K562 (cell line): ENCODE measurements at regions not wholly inside any gene's neighbourhood (a gene's known extent, or its start where the extent isn't known, plus 50 kb on each side); places are given as distances from the start of the nearest gene placed in this dataset.

Source experiments
- ATAC-seq: fragments of 200-7000 bp; cut with Tn5 transposase; 3 replicates; pipeline ENCODE4 v1.9.1; 2020; ENCODE audit warnings: moderate library complexity
- BruUV-seq: library from RNA; stranded (reverse); fragments of 400-500 nt; replicated peaks from 2 replicates; lab custom pipeline; 2021; lab: Mats Ljungman, UMichigan
- CTCF ChIA-PET: fragments of 300-600 bp; formaldehyde crosslinking; extraction: SDS; loops from one replicate; lab custom pipeline; 2021; ENCODE audit warnings: low intra/inter-chr PET ratio; lab: Yijun Ruan, JAX
- POLR2A ChIA-PET: fragments of 300-600, 350-650 bp; sonication (Branson Sonifier 250); formaldehyde crosslinking; extraction: SDS; loops from one replicate; lab custom pipeline; 2021; ENCODE audit warnings: antibody characterized with exemption, inconsistent platforms; lab: Yijun Ruan, JAX
- DNase-seq, 4 experiments: peaks; one replicate each; pipeline versions ENCODE4 v3.0.0 to v3.0.0-alpha.2; 2011 to 2018; ENCODE audit warnings: low spot score in 3 of 4, mixed read lengths in 3 of 4; ENCODE audit errors: extremely low read depth in 1 of 4
- FAIRE-seq: peaks from 2 replicates; lab custom pipeline; 2011; peaks lifted over from hg19 to GRCh38; lab: Jason Lieb, UNC
- H2AFZ ChIP-seq: 2 replicates; pipeline ENCODE4 v1.6.0; 2011; ENCODE audit warnings: low read depth, low read length, control low read depth, inconsistent platforms
- H3K27ac ChIP-seq: fragments of 200-600 bp; 3 replicates; pipeline ENCODE4 v1.8.0; 2011; ENCODE audit warnings: low read depth, mild to moderate bottlenecking, control low read depth, inconsistent platforms, low read length, moderate library complexity, mixed read lengths; ENCODE audit errors: extremely low read depth
- H3K27me3 ChIP-seq, 2 experiments: fragments of 300-600 bp in 1 of 2; 2 replicates in 1 of 2; 3 replicates in 1 of 2; pipeline versions ENCODE4 v1.6.0 to v1.8.0; 2011; ENCODE audit warnings: inconsistent platforms in 2 of 2, low read length in 2 of 2, mild to moderate bottlenecking in 1 of 2, mixed read lengths in 1 of 2, moderate library complexity in 1 of 2; ENCODE audit not compliant: control insufficient read depth in 2 of 2, insufficient read depth in 2 of 2
- H3K36me3 ChIP-seq: fragments of 300-600 bp; 3 replicates; pipeline ENCODE4 v1.8.0; 2011; ENCODE audit warnings: mild to moderate bottlenecking, low read length, inconsistent platforms; ENCODE audit not compliant: control insufficient read depth, insufficient read depth
- H3K4me1 ChIP-seq, 2 experiments: fragments of 200-600 bp in 1 of 2; replicated peaks in 1 of 2; 2 replicates in 1 of 2; 3 replicates in 1 of 2; pipeline versions ENCODE4 v1.5.1 to v1.8.0; 2011; ENCODE audit warnings: inconsistent platforms in 2 of 2, low read length in 2 of 2, mild to moderate bottlenecking in 1 of 2, mixed read lengths in 1 of 2, moderate library complexity in 1 of 2; ENCODE audit not compliant: control insufficient read depth in 2 of 2, insufficient read depth in 2 of 2
- H3K4me2 ChIP-seq: 2 replicates; pipeline ENCODE4 v1.6.1; 2011; ENCODE audit warnings: low read length, control low read depth, inconsistent platforms, mixed read lengths; ENCODE audit not compliant: insufficient read depth
- H3K4me3 ChIP-seq: fragments of 200-600 bp; sonication (generic), shearing (Covaris generic); 2 replicates; pipeline ENCODE4 v1.5.1; 2016; ENCODE audit warnings: control low read depth, inconsistent platforms
- H3K79me2 ChIP-seq: fragments of 200-600 bp; 3 replicates; pipeline ENCODE4 v1.8.0; 2011; ENCODE audit warnings: low read length, inconsistent platforms; ENCODE audit not compliant: control insufficient read depth, insufficient read depth
- H3K9ac ChIP-seq, 2 experiments: 2 replicates each; pipeline versions ENCODE4 v1.6.0 to v1.6.1; 2011; ENCODE audit warnings: low read depth in 2 of 2, low read length in 2 of 2, control low read depth in 1 of 2, inconsistent platforms in 1 of 2, mild to moderate bottlenecking in 1 of 2, mixed read lengths in 1 of 2; ENCODE audit not compliant: insufficient read depth in 1 of 2
- H3K9me1 ChIP-seq: one replicate; pipeline ENCODE4 v1.6.0; 2011; ENCODE audit warnings: inconsistent platforms, mild to moderate bottlenecking, low read length, moderate library complexity; ENCODE audit not compliant: control insufficient read depth, insufficient read depth
- H3K9me3 ChIP-seq: replicated peaks from 2 replicates; pipeline ENCODE4 v1.5.1; 2011; ENCODE audit warnings: low read depth, low read length, inconsistent platforms; ENCODE audit not compliant: control insufficient read depth, insufficient read depth
- H4K20me1 ChIP-seq: replicated peaks from 2 replicates; pipeline ENCODE4 v1.6.1; 2011; ENCODE audit warnings: low read length, inconsistent platforms, mixed read lengths; ENCODE audit not compliant: control insufficient read depth, insufficient read depth
- BCL6 ChIP-seq: fragments of 250-450 bp; sonication (Bioruptor Pico); IDR thresholded peaks from 2 replicates; pipeline ENCODE4 v1.4.0; 2020
- BRD9 ChIP-seq: fragments of 450-650 bp; IDR thresholded peaks from 2 replicates; pipeline ENCODE4 v1.6.1; 2018; ENCODE audit warnings: low read depth; ENCODE audit not compliant: partially characterized antibody
- C11orf30 ChIP-seq: fragments of 450-650 bp; IDR thresholded peaks from 2 replicates; pipeline ENCODE4 v1.6.1; 2016; ENCODE audit warnings: low read depth, mild to moderate bottlenecking
- HMG20A ChIP-seq: fragments of 450-650 bp; formaldehyde crosslinking; conservative IDR thresholded peaks from 2 replicates; pipeline ENCODE4 v1.4.0; 2020; ENCODE audit warnings: mild to moderate bottlenecking, mixed read lengths
- IFI16 ChIP-seq: fragments of 250-450 bp; sonication (Bioruptor Pico); IDR thresholded peaks from 2 replicates; pipeline ENCODE4 v2.1.2; 2022; ENCODE audit warnings: mild to moderate bottlenecking, inconsistent platforms
- IRF9 ChIP-seq: fragments of 450-650 bp; IDR thresholded peaks from 2 replicates; pipeline ENCODE4 v1.6.1; 2016; ENCODE audit warnings: missing biosample characterization, missing genetic modification characterization
- KHSRP ChIP-seq: fragments of 450-650 bp; IDR thresholded peaks from 2 replicates; pipeline ENCODE4 v1.6.1; 2017
- MYC ChIP-seq, 2 experiments: fragments of 250-450 bp in 1 of 2; sonication (Bioruptor Pico) in 1 of 2; IDR thresholded peaks; 2 replicates each; pipeline versions ENCODE4 v1.5.1 to v1.6.1; 2012 to 2021; ENCODE audit warnings: low read depth in 2 of 2, borderline replicate concordance in 1 of 2, improper control_type of control experiment in 1 of 2, low read length in 1 of 2, mild to moderate bottlenecking in 1 of 2, moderate library complexity in 1 of 2
- NFXL1 ChIP-seq: fragments of 450-650 bp; formaldehyde crosslinking; IDR thresholded peaks from 2 replicates; pipeline ENCODE4 v1.4.0; 2021; ENCODE audit warnings: mild to moderate bottlenecking
- POLR3G ChIP-seq: IDR thresholded peaks from 2 replicates; pipeline ENCODE4 v1.6.1; 2011; ENCODE audit not compliant: insufficient read length, insufficient replicate concordance; ENCODE audit errors: extremely low read depth
- POU5F1 ChIP-seq: fragments of 150-350 bp; IDR thresholded peaks from 2 replicates; pipeline ENCODE4 v1.6.1; 2014; ENCODE audit warnings: borderline replicate concordance, low read length, low read depth, mild to moderate bottlenecking; ENCODE audit not compliant: partially characterized antibody
- RBM22 ChIP-seq: fragments of 200-400 bp; formaldehyde crosslinking; IDR thresholded peaks from 2 replicates; pipeline ENCODE4 v1.6.1; 2018; ENCODE audit warnings: low read length, low read depth; ENCODE audit not compliant: poor library complexity, severe bottlenecking
- SRSF7 ChIP-seq: fragments of 200-400 bp; formaldehyde crosslinking; optimal IDR thresholded peaks from 2 replicates; pipeline ENCODE3; 2017; ENCODE audit warnings: mild to moderate bottlenecking, low read depth, low read length
- XRCC4 ChIP-seq: IDR thresholded peaks from one replicate; pipeline ENCODE4 v1.6.1; 2011; ENCODE audit not compliant: insufficient read depth, insufficient read length; ENCODE audit errors: extremely low read depth
- ZBTB9 ChIP-seq: fragments of 450-650 bp; formaldehyde crosslinking; IDR thresholded peaks from 2 replicates; pipeline ENCODE4 v1.4.0; 2020; ENCODE audit warnings: mild to moderate bottlenecking, moderate library complexity
- ZKSCAN8 ChIP-seq: fragments of 200-800 bp; sonication (Bioruptor generic); IDR thresholded peaks from 2 replicates; pipeline ENCODE4 v1.6.1; 2016; ENCODE audit warnings: missing genetic modification characterization, missing compliant biosample characterization
- ZNF3 ChIP-seq: fragments of 250-450 bp; sonication (Bioruptor Pico); IDR thresholded peaks from 2 replicates; pipeline ENCODE4 v1.5.0; 2021; ENCODE audit warnings: mild to moderate bottlenecking, moderate library complexity
- ZNF644 ChIP-seq: fragments of 200-800 bp; sonication (Bioruptor generic); IDR thresholded peaks from 2 replicates; pipeline ENCODE4 v1.6.1; 2016; ENCODE audit warnings: low read depth, missing genetic modification characterization, missing compliant biosample characterization
- WGBS: fragments of 100-300 bp; shearing (Covaris generic); methylation state at CpG from one replicate; pipeline ENCODE4 v1.1.6; 2016; ENCODE audit warnings: low coverage, mixed read lengths; ENCODE audit not compliant: insufficient coverage; ENCODE audit errors: missing lambda C conversion rate; 5-methylcytosine and 5-hydroxymethylcytosine counted together
- in situ Hi-C: fragments of 300-500 bp; cut with MboI; formaldehyde crosslinking; loops from 4 replicates; pipeline ENCODE4 v1.15.0; 2018; ENCODE audit warnings: inconsistent platforms, mixed read lengths
- intact Hi-C: fragments of 100-400 bp; cut with micrococcal nuclease; formaldehyde crosslinking; loops from 2 replicates; pipeline ENCODE4 v1.14.2; 2022

GRCh38 chr10:63005246-63005645 lies 127.9 kb upstream of the NRBF2 start:
- POLR2A ChIA-PET = interaction anchor here (0.6 kb wide), 1 partner anchor 144 kb away, joined by 3 read pairs; no protein-coding TSS in a partner anchor
- intact Hi-C loops = loop anchor here (10.0 kb wide), 1 partner anchor 410 kb away; no protein-coding TSS in a partner anchor
- BruUV-seq = no TSS peak

More at GRCh38 chr10:63005246-63005645, 127.9 kb upstream of the NRBF2 start:
- FAIRE-seq = no peak
- ATAC-seq = no peak
- TF ChIP-seq MYC (IDR thresholded peaks at IDR 0.05; ENCODE audit: low read depth, low read length) (no peak), MYC (CRISPR knock-in tag; IDR thresholded peaks at IDR 0.05; ENCODE audit: borderline replicate concordance, low read depth) (no peak), ZNF3 (CRISPR knock-in tag) (no peak), HMG20A (no peak), IFI16 (CRISPR knock-in tag) (no peak), ZNF644 (no peak), POLR3G (no peak), BRD9 (no peak), POU5F1 (no peak), IRF9 (tag) (no peak), SRSF7 (no peak), KHSRP (no peak), ZBTB9 (no peak), XRCC4 (no peak), RBM22 (no peak), BCL6 (CRISPR knock-in tag) (no peak), NFXL1 (CRISPR knock-in tag) (no peak), C11orf30 (no peak), ZKSCAN8 (CRISPR knock-in tag) (no peak)
- H3K4me2 ChIP-seq = no peak overlapping the region
- H3K79me2 ChIP-seq = no peaks in the 10 kb centered on the region
- H2AFZ ChIP-seq = no peak overlapping the region
- 1% methylated on average over 3 of the region's 3 CpGs for WGBS
- H3K9me3 ChIP-seq = no peaks in the 10 kb centered on the region
- H3K36me3 ChIP-seq = no peaks in the 10 kb centered on the region
- H3K4me1 ChIP-seq = no peaks in the 10 kb centered on the region
- no peaks in the 10 kb centered on the region for H3K9me1 ChIP-seq
- no peak overlapping the region for H3K9ac ChIP-seq
- DNase-seq = no peak
- H3K4me3 ChIP-seq = no peak overlapping the region
- H3K27me3 ChIP-seq = peaks cover 0 to 2% of the 10 kb centered on the region in 2 experiments; a peak in 2 of 5 replicates
- CTCF ChIA-PET = no interaction called here
- in situ Hi-C loops = no loop called here
- H3K27ac ChIP-seq = no peak overlapping the region
- H4K20me1 ChIP-seq = no peaks in the 10 kb centered on the region
